ENCODE measurements at regions not wholly inside any gene's neighbourhood (a gene's known extent, or its start where the extent isn't known, plus 50 kb on each side); places are given as distances from the start of the nearest gene placed in this dataset.

- H3K36me3 ChIP-seq (ENCODE audit: control insufficient read depth in 2 of 2, extremely low read depth in 1 of 2, insufficient read depth in 2 of 2, low read length in 2 of 2): no peaks in the 10 kb centered on the region
- no peak overlapping the region for H3K9ac ChIP-seq (ENCODE audit: control insufficient read depth, extremely low read depth, insufficient read depth, low read length)
- no peak overlapping the region for H3K4me3 ChIP-seq (ENCODE audit: control insufficient read depth in 2 of 3, extremely low read depth in 1 of 3, insufficient read depth in 2 of 3, low read depth in 1 of 3, low read length in 3 of 3)
- no peak overlapping the region for H3K4me2 ChIP-seq (ENCODE audit: control insufficient read depth, extremely low read depth, insufficient read depth, low read depth, low read length)
- no peak overlapping the region for H2AFZ ChIP-seq (ENCODE audit: control insufficient read depth, low read length)
- no peaks in the 10 kb centered on the region for H3K4me1 ChIP-seq (ENCODE audit: control insufficient read depth, extremely low read depth, insufficient read depth, low read length)
- dilution Hi-C loops (cut with MboI; ENCODE audit: extremely low pct_ligation_motif_present, low sequenced_read_pairs): no loop called here
- no peaks in the 10 kb centered on the region for H3K79me2 ChIP-seq (ENCODE audit: control insufficient read depth, insufficient read depth, low read length)
- no peaks in the 10 kb centered on the region for H3K9me1 ChIP-seq (ENCODE audit: control insufficient read depth, extremely low read depth, insufficient read depth, low read length)
- H3K9me3 ChIP-seq (ENCODE audit: control insufficient read depth, low read depth, low read length): no peaks in the 10 kb centered on the region
- no peaks in the 10 kb centered on the region for H4K20me1 ChIP-seq (ENCODE audit: control insufficient read depth, extremely low read depth, insufficient read depth, low read length)
- TF ChIP-seq EZH2 (IDR thresholded peaks at IDR 0.05; ENCODE audit: low read length): no peak
- no peak for TF ChIP-seq CTCF (optimal IDR thresholded peaks at IDR 0.05 in 1 of 3, IDR thresholded peaks at IDR 0.05 in 1 of 3, conservative IDR thresholded peaks at IDR 0.05 in 1 of 3; ENCODE audit: extremely low read depth in 1 of 3, insufficient read depth in 2 of 3, low read length in 3 of 3)
- no peak overlapping the region for H3K27ac ChIP-seq (ENCODE audit: control insufficient read depth, insufficient read depth, low read length)
- no peaks in the 10 kb centered on the region for H3K27me3 ChIP-seq (ENCODE audit: control insufficient read depth, extremely low read depth, insufficient read depth, low read length)
- DNase-seq (ENCODE audit: low read depth, low spot score) (no peak), FAIRE-seq (no peak)
Measured at GRCh38 chr3:151615464-151615863, 118.3 kb upstream of the AADACL2 start.

- Histone ChIP-seq H3K27ac (ENCODE audit: control insufficient read depth, insufficient read depth, low read length) (no peak overlapping the region), H3K9me3 (ENCODE audit: control insufficient read depth, low read depth, low read length) (no peaks in the 10 kb centered on the region), H3K4me2 (ENCODE audit: control insufficient read depth, extremely low read depth, insufficient read depth, low read depth, low read length) (no peak overlapping the region), H4K20me1 (ENCODE audit: control insufficient read depth, extremely low read depth, insufficient read depth, low read length) (no peaks in the 10 kb centered on the region), H3K4me1 (ENCODE audit: control insufficient read depth, extremely low read depth, insufficient read depth, low read length) (no peaks in the 10 kb centered on the region), H3K9ac (ENCODE audit: control insufficient read depth, extremely low read depth, insufficient read depth, low read length) (no peak overlapping the region), H2AFZ (ENCODE audit: control insufficient read depth, low read length) (no peak overlapping the region), H3K9me1 (ENCODE audit: control insufficient read depth, extremely low read depth, insufficient read depth, low read length) (no peaks in the 10 kb centered on the region), H3K4me3 (ENCODE audit: control insufficient read depth in 2 of 3, extremely low read depth in 1 of 3, insufficient read depth in 2 of 3, low read depth in 1 of 3, low read length in 3 of 3) (no peak overlapping the region), H3K27me3 (ENCODE audit: control insufficient read depth, extremely low read depth, insufficient read depth, low read length) (no peaks in the 10 kb centered on the region), H3K79me2 (ENCODE audit: control insufficient read depth, insufficient read depth, low read length) (no peaks in the 10 kb centered on the region), H3K36me3 (ENCODE audit: control insufficient read depth in 2 of 2, extremely low read depth in 1 of 2, insufficient read depth in 2 of 2, low read length in 2 of 2) (no peaks in the 10 kb centered on the region)
- dilution Hi-C loops (cut with MboI; ENCODE audit: extremely low pct_ligation_motif_present, low sequenced_read_pairs): no loop called here
- DNase-seq (ENCODE audit: low read depth, low spot score) (no peak), FAIRE-seq (no peak)
- TF ChIP-seq CTCF (optimal IDR thresholded peaks at IDR 0.05 in 1 of 3, IDR thresholded peaks at IDR 0.05 in 1 of 3, conservative IDR thresholded peaks at IDR 0.05 in 1 of 3; ENCODE audit: extremely low read depth in 1 of 3, insufficient read depth in 2 of 3, low read length in 3 of 3) (no peak), EZH2 (IDR thresholded peaks at IDR 0.05; ENCODE audit: low read length) (no peak)
Measured at GRCh38 chr3:151612115-151612514, 121.6 kb upstream of the AADACL2 start.
